GM23248 (cell line): ENCODE measurements at regions not wholly inside any gene's neighbourhood (a gene's known extent, or its start where the extent isn't known, plus 50 kb on each side); places are given as distances from the start of the nearest gene placed in this dataset.

Source experiments
- EZH2 ChIP-seq: fragments of 200-600 bp; sonication (generic); IDR thresholded peaks from 2 replicates; pipeline ENCODE4 v1.6.1; 2018; ENCODE audit warnings: antibody characterized with exemption, mild to moderate bottlenecking; ENCODE audit not compliant: insufficient read depth, poor library complexity, severe bottlenecking
- EZH2phosphoT487 ChIP-seq: fragments of 200-600 bp; sonication (generic); IDR thresholded peaks from 2 replicates; pipeline ENCODE4 v1.6.1; 2018; ENCODE audit warnings: antibody characterized with exemption, moderate library complexity, mild to moderate bottlenecking, low read depth; ENCODE audit not compliant: insufficient read depth

DNA sequence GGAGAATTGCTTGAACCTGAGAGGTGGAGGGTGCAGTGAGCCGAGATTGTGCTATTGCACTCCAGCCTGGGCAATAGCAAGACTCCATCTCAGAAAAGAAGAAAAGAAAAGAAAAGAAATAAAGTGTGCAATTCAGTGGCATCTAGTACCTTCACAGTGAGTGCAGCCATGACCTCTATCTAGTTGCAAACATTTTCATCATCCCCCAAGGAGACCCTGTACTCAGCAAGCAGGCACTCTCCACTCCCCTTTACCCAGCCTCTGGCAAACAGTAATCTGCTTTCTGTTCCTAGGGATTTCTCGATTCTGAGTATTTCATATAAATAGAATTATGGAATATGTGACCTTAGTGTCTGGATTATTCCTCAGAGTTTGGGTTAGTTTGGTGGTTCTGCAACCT is 130.4 kb upstream of the ARL4C start:
- TF ChIP-seq EZH2phosphoT487 = no peak
- no peak for TF ChIP-seq EZH2
